Activated CD8-positive, alpha-beta memory T cell treated with anti-CD3 and anti-CD28 coated beads, Interleukin-2, amount 50 U/mL, for 24 hours (primary cell): ENCODE measurements at regions not wholly inside any gene's neighbourhood (a gene's known extent, or its start where the extent isn't known, plus 50 kb on each side); places are given as distances from the start of the nearest gene placed in this dataset.

Experiments used
- DNase-seq: peaks from one replicate; pipeline ENCODE4 v3.0.0-alpha.2; 2020; ENCODE audit errors: extremely low read depth

- DNase-seq, result no peak
Measured at GRCh38 chr1:23639460-23640095, 52.0 kb upstream of the RPL11 start.

GRCh38 chr1:23638786-23639241, 52.8 kb upstream of the RPL11 start:
- DNase-seq, result no peak

DNA sequence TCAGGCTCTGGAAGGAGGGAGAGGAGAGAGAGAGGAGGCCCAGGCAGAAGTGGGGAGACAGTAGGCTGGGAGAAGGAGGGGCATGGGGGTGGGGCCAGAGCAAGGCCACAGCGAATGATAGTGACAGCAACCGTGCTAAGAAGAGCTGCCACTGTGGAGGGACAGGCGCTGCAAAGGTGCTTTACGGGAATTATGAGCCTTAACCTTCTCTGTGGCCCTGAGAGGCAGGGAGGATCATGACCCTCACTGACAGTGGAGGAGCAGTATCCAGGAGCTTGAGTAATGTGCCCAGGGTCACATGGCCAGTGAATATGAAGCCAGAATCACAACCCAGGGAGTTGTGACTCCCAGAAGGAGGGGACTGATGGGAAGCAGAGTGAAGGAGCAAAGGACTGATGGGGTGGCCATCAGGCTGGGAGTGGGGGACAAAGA, 53.4 kb upstream of the RPL11 start:
- DNase-seq, result no peak

GRCh38 chr1:23636009-23636408, 55.6 kb upstream of the RPL11 start:
- no peak for DNase-seq

DNA sequence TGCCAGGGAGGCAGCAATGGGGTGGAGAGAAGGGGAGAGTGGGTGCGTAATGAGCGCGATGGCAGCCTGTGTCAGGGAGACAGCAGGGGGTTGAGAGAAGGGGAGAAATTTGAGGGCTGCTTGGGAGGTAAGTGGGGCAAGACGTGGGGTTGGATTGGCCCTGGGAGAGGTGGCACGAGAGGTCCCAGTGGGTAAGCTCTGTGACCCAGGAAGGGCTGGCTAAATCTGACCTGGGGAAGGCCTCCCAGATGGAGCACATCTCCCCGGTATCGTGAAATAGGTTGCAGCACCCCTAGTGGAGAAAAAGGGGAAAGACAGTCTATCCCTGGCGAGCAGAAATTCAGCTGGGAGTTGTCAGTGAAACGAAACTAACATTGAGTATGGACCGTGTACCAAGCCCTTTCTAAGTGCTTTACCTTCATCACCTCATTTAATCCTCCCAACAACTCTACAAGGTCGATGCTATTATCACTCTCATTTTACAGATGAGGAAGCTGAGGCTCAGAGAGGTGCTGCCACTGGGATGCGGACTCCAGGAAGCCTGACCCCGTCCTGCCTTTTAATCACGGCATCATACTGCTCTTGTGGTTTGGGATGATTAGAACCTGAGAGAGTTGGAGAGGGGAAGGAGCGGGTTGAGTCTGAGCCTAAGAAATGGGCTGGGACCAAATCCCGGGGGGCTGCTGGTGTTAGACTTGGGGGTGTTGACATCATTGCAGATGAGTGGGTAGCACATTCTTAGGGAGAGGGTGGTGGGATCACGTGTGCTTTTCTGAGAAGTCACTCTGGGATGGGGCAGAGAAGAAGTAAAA, 56.6 kb upstream of the RPL11 start:
- no peak for DNase-seq

DNA sequence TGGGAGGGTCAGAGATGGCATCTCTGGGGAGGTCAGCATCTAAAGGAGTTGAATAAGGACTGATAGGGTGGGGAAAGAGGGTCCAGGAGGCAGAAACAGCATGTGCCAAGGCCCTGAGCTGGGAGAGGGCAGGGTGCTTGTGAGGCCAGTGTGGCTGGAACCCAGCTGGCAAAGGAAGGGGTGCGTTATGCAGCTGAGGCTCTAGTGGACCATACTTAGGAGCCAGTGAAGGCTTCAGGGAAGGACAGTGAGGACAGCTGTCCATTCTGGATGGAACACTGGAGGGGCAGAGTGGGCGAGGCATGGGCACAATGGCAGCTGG, 57.1 kb upstream of the RPL11 start:
- DNase-seq, result no peak

DNA sequence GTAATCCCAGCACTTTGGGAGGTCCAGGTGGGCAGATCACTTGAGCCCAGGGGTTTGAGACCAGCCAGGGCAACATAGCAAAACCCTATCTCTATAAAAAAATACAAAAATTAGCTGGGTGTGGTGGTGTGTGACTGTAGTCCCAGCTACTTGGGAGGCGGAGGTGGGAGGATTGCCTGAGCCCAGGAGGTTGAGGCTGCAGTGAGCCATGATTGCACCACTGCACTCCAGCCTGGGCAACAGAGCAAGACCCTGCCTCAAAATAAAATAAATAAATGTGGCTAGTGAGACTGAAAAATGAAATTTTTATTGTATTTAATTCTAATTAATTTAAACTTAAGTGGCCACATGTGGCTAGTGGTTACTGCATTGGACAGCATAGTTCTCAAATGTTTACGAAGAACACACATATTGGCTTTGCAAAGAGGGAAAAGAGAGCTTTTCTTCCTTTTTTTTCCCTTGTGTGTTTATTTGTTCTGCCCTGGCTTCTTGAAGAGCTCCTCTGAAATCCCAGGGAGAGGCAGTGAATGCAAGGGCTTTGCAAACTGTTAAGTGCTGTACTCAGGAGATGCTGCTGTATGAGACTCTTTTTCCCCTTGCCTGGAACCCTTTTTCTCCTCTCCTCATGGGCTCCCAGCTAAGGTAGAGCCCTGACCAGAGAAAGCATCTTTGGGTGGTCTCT, 59.0 kb upstream of the RPL11 start:
- no peak for DNase-seq

- DNase-seq, result no peak
Measured at GRCh38 chr1:23629708-23630290, 61.8 kb upstream of the RPL11 start.

- no peak for DNase-seq
Measured at GRCh38 chr1:23628951-23629387, 62.6 kb upstream of the RPL11 start.

GRCh38 chr1:23627069-23627735, 64.4 kb upstream of the RPL11 start:
- DNase-seq, result no peak

DNA sequence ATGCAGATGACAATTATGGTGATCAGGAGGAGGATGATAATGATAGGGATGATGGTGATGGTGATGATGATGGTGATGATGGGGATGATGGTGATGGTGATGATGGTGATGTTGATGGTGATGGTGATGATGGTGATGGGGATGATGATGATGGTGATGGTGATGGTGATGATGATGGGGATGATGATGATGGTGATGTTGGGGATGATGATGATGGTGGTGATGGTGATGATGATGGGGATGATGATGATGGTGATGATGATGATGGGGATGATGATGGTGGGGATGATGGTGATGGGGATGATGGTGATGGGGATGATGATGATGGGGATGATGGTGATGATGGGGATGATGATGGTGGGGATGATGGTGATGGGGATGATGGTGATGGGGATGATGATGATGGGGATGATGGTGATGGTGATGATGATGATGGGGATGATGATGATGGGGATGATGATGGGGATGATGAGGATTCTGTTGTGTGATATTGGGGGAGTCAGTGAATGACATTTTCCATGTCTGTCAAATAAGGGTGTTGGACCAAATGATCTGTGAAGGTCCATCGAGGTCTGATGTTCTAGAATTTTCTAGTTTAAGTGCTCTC, 65.6 kb upstream of the RPL11 start:
- no peak for DNase-seq

GRCh38 chr1:23625459-23625858, 66.1 kb upstream of the RPL11 start:
- no peak for DNase-seq

DNA sequence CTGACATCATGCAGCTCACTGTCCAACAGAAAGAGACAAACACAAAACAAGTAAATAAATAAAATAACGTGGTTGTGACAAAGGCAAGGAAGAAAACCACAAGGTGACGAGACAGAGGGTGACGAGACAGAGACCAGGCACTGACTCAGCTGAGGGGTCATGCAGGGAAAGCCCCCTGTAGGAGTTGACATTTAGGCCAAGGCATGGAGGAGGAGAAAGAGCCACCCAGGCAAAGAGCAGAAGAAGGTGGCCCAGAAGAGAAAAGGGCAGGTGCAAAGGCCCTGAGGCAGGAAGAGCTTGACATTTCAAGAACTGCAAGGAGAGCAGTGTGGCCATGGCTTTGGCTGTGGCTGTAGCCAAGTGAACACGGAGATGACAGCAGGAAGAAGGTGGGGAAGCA, 65.1 kb upstream of the ID3 start:
- DNase-seq, result no peak

- no peak for DNase-seq
Measured at GRCh38 chr1:23622284-23622683, 63.0 kb upstream of the ID3 start.

DNA sequence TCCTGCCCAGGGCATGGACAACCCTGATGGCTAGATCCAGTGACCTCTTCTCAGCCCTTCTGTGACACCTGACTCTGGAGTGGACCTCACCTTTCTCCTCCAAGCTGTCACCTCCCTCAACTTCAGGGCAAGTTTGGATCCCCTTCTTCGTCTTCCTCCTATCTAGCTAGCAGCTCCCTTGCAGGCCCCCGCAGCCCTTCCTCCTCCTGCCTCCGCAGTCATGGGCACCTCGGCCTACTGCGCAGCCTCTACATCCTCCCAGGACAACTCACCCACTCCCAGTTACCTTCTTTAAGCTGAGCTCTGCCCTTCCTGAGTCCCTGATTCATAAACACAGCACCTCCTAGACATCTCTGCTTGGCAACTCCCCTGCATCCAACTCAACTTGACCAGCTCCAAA, 61.3 kb upstream of the ID3 start:
- DNase-seq, result no peak

GRCh38 chr1:23619299-23620188, 60.2 kb upstream of the ID3 start:
- DNase-seq, result peak; percentile 30

- no peak for DNase-seq
Measured at GRCh38 chr1:23618586-23619083, 59.3 kb upstream of the ID3 start.

- no peak for DNase-seq
Measured at GRCh38 chr1:23617084-23617521, 57.8 kb upstream of the ID3 start.

DNA sequence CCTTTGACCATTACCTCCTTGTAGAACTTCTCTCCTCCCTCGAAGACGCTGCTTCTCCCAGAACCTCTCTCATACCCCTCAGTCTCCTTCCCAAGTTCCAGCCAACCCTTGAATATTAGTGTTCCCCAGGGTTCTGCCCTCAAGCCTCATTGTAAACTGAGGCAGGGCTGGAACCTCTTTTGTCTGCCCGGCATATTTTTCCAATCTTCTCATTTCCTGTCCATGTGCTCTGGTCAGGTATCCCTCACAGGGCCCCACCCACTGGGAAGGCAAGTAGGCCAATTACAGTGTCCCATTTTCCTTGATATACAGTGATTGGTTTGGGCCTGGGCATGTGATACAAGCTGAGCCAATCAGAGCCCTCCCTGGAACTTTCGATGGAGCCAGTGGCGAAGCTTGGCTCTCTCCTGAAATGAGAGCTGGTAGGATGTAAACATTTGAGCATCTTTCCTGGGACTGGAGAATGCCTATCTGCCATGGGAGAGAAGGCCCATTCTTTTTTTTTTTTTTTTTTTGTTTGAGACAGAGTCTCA, 57.1 kb upstream of the ID3 start:
- no peak for DNase-seq

DNA sequence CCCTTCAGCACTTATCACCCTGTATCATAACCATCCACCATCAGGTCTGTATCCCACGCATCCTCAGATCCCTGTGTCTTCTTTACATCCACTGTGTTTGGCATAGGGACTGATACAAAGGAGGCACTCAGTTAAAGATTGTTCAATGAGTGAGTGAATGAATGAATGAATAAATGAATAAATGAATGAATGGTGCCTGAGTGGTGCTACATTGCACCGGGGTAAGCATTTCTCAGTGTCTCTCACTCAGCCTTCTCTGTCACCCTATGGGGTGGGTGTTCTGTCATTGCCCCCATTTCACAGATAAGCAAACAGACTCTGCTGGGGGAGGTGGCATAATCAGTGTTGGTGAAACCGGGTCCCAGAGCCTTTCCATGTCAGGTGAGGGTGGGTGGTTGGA, 56.6 kb upstream of the ID3 start:
- DNase-seq, result no peak
